Cerebellar cortex (tissue), 1 donor: ENCODE measurements at regions not wholly inside any gene's neighbourhood (a gene's known extent, or its start where the extent isn't known, plus 50 kb on each side); places are given as distances from the start of the nearest gene placed in this dataset.

Source experiments
- DNase-seq: peaks from one replicate; pipeline ENCODE4 v3.0.0-alpha.2; 2015; ENCODE audit warnings: low spot score

DNA sequence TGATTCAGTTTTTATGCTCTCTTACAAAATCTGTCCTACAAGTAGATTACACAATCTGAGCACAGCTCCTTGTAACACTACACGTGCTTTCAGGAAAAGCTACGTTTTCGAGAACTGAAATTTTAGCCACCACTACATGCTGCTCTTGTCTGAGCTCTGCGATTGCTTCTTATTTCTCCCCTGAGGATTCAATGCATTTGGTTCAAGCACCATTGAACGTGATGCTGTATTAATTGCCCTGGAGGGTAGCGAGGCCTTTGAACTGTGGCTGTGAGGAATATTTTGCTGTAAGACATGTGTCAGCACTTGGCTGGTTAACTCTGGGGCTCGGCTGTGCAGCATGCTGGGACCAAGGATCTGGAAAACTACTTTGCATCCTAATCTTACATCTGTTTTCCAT is 405.8 kb downstream of the EPHA4 start:
- no peak for DNase-seq

- no peak for DNase-seq
Measured at GRCh38 chr2:221167561-221167960, 404.5 kb downstream of the EPHA4 start.

GRCh38 chr2:221169724-221170123 is 402.4 kb downstream of the EPHA4 start:
- no peak for DNase-seq

- DNase-seq: no peak
Measured at GRCh38 chr2:221170548-221170947, 401.6 kb downstream of the EPHA4 start.

DNA sequence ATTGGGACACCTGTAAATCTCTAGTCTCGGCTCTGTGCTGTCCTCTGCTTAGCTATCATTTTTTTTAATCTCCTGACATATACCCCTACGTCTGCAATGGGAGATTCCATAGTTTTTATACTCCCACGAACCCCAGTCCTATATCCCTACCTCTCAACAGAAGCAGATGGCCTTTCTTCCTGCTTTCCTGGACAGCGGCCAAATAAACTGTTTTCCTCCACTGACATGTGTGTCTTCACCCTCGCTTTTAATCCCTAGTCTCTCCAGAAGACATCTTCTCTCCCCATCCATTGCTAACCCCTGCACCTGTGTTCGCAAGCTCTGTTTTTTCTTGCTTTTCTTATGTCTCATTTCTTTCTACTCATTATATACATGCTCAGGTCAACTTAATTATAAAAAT is 395.4 kb downstream of the EPHA4 start:
- DNase-seq: peak; percentile 52

- DNase-seq: no peak
Measured at GRCh38 chr2:221178139-221178538, 394.0 kb downstream of the EPHA4 start.

GRCh38 chr2:221186873-221187272 is 385.2 kb downstream of the EPHA4 start:
- DNase-seq: no peak

DNA sequence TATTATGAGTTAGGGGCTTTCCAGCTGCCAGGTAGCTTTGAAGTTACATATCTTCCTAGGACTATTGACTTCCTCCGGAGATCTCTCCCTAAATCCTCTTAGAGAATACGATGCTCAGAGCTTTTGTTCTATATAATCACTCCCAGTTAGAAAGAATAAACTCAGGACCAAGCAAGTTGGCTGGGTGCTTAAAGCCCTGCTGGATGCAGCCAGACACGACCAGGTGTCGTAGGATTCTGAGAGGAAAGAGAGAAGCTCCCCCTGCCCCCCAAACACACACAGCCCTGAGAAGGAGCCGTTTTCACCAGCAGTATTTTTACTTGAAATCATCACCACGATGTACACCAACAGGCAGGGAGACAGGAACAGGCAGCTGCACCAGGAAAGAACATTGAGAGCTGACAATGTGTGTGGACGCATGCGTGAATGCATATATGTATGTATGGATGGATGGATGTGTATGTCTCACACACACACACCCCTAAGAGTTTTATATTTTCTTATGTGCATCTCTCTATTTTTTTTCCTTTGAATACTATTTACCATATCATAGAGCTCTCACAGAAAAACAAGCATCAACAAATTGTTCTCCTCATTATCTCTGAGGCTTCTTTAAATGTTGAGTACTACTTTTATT is 382.6 kb downstream of the EPHA4 start:
- no peak for DNase-seq

GRCh38 chr2:221195829-221196228 is 376.3 kb downstream of the EPHA4 start:
- no peak for DNase-seq

DNA sequence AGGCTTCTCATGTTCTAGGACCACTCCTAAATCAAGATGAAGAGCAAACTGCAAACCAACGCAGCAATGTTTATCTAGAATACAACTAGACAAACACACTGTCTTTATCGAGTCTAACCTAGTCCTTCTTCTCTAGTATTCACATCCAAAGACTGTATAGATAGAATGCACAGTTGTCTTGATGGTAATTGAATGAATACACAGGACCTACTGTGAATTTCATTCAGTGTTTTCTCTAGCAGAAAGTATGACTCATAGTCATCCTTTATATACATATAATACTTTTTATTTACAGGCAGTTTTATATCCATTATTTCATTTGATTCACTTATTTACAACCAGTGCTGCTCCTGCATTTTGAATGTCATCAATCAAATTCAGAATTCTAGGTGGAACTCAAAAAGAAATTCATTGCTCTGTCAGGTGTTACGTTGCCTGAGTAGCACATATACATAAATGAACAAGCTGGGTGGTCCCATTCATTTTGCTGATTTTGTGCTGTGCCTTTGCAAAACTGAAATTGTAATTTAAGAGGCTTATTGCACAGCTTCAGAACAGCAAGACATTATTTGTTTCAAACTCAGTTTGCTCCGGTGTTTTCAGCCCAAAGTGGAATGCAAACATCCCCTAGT is 374.8 kb downstream of the EPHA4 start:
- DNase-seq: no peak

DNA sequence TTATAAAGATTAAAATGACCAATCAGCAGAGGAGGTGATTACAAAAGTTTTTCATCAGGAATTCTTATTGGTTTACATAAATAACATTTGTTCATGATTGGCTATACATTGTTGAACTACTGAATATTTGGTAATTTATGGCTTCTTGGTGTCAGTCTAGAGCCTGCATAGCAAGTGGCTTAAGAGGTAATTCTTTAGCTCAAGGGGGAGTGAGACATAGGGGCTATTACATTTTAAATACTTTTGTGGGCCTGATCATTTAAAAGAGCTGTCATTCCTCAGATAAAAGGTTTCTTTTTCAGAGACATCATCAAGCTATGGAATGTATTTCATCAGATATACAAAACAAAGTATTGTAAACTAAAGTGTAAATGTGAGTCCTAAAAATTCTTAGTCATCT is 373.8 kb downstream of the EPHA4 start:
- DNase-seq: no peak

DNA sequence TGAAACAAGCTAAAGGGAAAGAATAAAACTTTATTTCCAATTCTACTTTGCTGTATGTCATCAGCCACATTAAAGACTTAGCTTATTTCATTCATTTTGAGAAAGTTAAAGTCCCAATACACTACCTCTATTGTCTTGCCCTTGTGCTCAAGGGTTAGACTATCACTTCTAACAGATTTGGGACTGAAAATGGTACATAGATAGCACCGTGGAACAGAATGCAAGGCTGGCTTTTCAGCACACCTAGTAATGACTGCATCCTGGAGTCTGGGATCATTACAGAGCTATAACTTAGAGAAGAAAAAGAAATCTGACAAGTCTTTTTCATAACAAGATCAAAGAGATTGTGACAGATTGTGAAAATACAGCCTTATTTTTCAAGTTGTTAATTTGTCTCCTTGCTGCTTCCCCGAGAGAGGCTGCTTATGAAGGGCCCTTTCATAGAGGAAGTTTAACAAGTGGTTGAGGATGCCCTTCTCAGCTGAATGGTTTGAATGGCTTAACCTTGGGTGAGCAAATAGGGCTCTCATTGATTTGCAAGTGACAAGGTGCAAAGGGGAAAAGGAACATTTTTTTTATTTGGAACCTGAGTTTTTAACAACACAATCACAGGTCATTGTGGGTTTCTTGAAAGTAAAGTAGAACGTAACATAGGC is 371.8 kb downstream of the EPHA4 start:
- DNase-seq: no peak

- DNase-seq: no peak
Measured at GRCh38 chr2:221202431-221202830, 369.7 kb downstream of the EPHA4 start.

- no peak for DNase-seq
Measured at GRCh38 chr2:221203125-221203524, 369.0 kb downstream of the EPHA4 start.

DNA sequence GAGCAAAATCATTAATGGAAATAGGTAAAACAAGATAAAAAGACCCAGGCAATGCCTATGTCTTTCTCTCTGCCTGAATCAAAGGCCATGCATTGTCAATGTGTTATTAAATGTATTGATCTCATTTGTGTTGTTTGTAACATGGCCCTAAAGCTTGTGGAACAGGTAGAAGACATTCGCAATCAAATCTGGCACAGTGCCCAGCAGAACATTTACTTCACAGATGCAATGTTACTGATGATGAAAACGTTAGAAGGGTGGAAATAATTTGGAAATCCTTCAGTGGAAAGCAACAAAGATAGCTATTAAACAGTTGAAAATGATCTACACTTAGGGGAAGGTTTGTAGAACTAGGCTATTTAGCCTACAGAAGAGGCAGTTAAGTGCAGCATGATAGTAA is 368.2 kb downstream of the EPHA4 start:
- DNase-seq: no peak

GRCh38 chr2:221204699-221205098 is 367.4 kb downstream of the EPHA4 start:
- no peak for DNase-seq

GRCh38 chr2:221205103-221205673 is 366.9 kb downstream of the EPHA4 start:
- no peak for DNase-seq

DNA sequence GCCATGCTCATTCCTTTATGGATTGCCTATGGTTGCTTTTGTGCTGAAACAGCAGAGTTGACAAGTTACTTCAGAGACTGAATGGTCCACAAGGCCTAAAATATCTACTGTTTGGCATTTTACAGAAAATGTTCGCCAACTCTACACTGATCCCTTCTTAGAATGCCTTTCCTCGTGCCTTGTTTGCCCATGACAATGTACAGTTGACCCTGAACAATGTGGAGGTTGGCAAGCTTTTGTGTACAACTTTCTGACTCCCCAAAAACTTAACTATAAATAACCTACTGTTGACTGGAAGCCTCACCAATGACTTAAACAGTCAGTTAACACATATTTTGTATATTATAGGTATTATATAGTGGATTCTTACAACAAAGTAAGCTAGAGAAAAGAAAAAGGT is 361.4 kb downstream of the EPHA4 start:
- DNase-seq: no peak

GRCh38 chr2:221211653-221212052 is 360.5 kb downstream of the EPHA4 start:
- no peak for DNase-seq

DNA sequence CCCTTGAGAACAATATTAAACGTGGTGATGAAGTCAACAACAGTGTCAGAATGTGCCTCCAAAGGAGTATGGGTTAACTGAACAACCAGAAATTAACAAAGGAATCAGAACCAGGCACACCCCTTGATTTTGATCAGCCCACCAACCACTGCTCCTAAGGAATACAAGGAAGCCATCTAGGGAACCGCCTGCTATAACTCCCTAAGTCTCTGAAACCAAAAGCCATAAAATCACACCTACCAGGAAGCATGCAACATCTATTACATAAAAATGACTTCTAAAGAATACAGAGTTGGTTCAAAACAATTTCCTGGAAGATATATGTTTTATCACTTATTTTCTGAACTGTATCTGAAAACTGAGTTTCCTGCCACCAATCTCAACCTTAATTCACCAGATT is 360.0 kb downstream of the EPHA4 start:
- no peak for DNase-seq

GRCh38 chr2:221215487-221215886 is 356.6 kb downstream of the EPHA4 start:
- DNase-seq: no peak

- DNase-seq: no peak
Measured at GRCh38 chr2:221216636-221217035, 355.5 kb downstream of the EPHA4 start.

GRCh38 chr2:221225752-221226151 is 346.4 kb downstream of the EPHA4 start:
- DNase-seq: no peak
